GM19372 (cell line): ENCODE measurements at regions not wholly inside any gene's neighbourhood (a gene's known extent, or its start where the extent isn't known, plus 50 kb on each side); places are given as distances from the start of the nearest gene placed in this dataset.

Experiments
- ATAC-seq: cut with Tn5 transposase; IDR thresholded peaks from one replicate; pipeline ENCODE4 v1.9.1; 2021; ENCODE audit warnings: mild to moderate bottlenecking, low read depth, moderate library complexity; ENCODE audit not compliant: unreplicated experiment

DNA sequence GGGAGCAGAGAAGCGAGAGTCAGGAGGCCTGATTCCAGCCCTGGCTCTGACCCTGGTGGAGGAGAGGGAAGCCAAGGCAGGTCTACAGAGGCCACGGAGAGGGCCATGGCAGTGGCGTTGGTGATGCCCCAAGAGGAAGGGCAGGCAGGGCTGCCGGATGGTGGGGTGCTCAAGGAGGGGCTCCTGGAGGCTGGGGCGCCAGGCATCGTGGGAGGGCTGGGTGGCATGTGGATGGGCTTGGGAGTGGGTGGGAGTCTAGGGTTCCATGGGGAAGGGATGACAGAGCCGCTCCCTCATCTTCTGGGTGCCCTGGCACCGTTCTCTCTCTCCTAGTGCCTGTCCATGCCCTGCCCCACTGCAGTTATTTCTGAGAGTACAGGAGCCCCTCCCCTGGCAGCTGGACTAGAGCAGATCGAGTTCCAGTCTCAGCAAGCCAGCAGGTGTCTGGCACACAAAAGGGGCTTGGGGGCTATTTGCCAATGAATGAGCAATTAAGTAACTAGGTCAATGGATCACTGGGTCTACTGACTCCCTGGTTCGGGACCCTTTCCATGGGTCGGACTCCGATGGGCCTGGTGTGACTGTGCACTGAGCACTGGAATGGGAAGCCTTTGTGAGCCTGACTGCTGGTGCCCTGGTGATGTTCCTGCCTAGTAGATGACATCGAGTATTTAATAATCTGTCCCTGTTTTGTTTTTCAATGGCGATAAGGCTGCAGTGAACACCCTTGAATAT lies 570.0 kb downstream of the TBC1D22A start:
- ATAC-seq = no peak

DNA sequence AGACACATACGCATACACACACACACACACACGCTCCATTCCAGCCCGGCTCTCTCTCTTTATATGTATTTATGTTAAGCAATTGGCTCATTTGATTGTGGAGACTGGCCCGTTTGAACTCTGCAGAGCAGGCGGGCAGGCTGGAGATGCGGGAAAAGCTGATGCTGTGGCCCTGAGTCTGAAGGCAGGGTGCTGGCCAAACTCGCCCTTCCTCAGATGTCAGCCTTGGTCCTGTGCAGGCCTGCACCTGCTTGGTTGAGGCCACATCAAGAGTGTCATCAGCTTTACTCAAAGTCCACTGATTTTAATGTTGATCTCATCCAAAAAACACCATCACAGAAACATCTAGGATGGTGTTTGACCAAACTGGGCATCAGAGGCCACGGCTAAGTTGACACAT lies 569.3 kb downstream of the TBC1D22A start:
- ATAC-seq = no peak

DNA sequence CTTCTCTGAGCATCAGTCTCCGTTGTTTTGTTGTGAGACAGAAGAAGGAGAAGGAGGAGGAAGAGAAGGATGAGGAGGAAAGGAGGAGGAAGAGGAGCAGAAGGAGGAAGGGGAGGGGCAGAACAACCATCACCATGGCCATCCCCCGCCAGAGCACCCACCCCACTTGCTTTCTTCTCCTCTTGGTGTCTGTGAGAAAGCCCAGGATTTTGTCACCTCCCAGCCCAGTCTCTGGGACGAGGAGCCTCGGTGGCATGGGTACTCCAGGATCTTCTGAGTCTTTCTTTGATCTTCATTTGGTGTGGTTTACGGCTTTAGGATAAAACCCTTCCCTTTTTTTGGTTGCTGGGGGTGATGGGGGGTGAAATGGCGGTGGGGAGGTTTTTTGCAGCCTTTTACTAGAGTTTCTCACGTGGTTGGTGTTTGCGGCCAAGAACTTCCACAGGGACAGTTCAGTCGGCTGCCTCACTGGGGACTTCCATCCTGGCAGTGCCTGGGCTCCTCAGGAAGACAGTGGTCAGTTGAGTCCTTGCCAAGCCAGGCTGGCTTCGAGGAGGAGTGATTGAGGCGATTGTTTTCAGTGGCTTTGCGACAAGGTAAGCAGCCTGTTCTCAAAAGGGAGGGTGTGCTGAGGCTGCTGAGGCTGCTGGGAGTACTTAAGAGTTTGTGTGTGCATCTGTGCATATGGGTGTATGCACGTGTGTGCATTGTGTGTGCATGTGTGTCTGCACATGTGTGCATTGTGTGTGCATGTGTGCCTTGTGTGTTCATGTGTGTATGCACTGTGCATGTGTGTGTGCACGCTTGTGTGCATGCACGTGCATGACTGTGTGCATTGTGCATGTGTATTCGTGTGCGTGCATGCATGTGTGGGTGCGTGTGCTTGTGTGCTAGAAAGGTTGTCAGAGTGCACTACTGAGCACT lies 567.5 kb downstream of the TBC1D22A start:
- no peak for ATAC-seq

DNA sequence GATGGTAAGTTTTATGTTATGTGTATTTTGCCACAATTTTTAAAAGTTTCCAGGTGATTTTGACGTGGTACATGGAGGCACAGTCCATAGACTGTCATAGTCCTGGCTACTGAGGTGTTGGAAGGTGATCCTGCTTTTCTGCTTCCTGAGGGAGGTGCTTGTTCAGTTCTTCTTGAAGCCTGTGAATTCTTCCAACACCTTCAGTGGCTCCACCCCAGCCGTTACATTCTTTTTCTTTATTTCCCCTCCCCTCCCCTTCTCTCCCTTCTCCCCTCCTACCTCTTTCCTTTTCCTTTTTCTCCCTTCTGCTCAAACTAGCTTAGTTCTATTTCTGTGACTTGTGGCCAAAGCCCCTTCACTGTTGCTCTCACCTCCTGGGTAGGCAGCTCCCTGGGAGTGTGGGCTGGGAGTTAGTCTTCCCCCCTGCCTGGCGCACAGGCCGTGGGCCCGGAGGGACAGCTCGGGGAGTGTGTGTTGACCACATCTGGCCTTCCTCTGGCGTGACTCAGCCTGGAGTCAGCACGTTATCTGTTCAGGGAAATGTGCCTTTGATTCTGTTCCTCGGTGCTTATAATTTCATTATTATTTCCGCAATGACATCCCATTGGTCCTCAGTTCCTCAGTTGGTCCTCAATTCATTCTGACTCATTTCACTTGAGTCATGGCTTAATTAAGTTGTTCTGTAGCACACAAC lies 566.2 kb downstream of the TBC1D22A start:
- no peak for ATAC-seq

DNA sequence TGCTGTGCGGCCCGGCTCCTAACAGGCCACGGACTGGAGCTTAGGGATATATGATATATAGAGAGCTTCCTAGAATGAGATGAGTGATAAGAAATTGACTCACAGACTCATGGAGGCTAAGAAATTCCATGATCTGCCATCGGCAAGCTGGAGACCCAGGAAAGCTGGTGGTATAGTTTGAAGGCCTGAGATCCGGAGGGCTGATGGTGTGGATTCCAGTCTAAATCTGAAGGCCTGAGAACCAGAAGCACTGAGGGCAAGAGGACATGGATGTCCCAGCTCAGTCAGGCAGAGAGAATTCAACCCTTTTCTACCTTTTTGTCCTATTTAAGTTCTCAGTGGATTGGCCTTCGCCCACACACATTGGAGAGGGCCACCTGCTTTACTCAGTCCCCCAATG lies 564.8 kb downstream of the TBC1D22A start:
- no peak for ATAC-seq

DNA sequence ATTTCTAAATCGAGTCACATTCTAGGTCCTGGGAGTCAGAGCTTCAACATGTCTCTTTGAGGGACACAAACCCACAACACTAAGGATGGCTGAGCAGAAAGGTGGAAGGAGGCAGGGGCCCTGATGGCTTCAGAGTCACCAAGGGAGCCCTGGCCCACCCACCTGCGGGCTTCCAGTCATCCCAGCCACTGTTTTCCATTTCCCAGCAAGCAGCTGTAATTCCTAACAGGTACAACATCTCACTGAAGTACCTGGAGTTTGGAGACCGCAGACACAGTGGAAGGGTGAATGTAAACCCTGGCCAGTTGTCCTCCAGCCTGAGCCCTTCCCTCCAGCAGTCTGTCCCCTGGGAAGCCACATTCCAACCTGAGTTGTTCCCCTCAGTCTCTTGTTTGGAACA lies 562.8 kb downstream of the TBC1D22A start:
- no peak for ATAC-seq

DNA sequence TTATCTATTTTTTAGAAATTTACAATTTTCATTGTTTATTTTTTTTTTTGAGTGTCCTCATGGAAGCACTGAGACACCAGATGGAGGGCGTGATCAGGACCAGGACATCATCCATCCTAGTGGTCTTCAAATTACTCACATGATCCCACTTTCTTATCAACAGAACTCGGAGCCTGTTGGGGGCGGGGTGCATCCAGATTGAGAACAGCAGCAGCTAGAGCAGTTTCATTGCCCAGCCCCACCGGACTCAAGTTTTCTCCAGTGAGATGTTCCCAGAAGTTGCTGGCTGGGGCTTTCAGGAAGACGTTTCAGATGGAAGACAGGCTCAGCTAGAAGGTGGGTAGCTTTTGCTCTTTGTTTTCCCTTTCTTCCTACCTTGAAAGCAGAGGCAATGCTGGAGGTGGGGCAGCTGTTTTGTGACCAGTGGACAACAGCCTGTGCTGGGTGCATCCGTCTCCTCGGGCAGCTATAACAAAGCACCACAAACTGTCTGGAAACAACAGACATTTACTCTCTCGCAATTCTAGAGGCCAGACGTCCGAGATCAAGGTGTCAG lies 562.1 kb downstream of the TBC1D22A start:
- no peak for ATAC-seq

DNA sequence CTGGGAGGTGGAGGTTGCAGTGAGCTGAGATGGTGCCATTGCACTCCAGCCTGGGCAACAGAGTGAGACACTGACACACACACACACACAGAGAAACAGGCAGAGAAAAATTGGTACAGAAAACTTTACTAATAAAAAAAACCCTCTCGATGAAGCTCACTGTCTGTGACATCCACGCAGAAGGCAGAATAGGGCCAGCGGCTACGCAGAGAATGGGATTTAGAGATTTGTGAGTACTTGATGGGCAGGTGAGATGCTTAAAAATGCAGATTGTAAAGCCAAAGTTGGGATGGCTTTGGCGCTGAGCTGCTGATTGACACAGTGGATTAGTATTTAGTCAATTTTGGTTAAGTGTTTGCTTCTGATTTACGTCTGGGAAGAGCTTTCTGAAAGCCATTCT lies 561.1 kb downstream of the TBC1D22A start:
- ATAC-seq = no peak

DNA sequence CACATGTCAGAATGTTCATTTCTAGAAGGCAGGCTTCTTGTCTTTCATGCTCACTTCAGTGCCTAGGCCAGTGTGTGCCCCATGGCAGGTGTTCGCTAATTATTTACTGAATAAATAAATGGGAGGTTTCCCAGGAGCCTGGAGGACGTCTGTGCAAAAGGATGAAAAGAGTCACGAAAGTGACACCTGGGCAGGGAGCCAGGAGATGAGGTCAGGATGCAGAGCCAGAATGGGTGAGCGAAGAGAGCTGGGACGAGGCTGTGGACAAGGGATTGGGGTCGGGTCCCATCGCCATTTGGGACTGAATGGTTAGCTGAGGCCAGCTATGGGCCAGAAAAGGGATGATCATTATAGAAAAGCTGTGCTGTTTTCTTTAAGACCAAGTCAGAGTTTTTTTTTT lies 560.4 kb downstream of the TBC1D22A start:
- no peak for ATAC-seq

DNA sequence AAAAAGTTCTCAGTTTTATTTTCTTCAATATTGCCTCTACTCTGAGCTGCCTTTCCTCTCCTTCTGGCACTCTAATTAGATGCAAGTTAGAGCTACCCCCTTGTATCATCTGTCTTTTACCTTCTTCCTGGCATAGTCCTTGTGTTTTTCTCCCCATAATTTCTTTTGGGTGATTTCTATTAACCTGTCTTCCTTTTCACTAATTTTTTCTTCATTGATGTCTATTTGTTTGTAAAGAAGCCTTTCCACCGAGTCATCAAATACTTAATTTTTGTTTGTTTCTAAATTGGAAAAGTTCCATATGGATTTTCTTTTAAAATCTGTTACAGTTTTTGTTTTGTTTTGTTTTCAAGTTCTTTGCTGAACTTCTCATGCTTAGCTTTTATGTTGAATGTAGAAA lies 558.1 kb downstream of the TBC1D22A start:
- ATAC-seq = no peak

DNA sequence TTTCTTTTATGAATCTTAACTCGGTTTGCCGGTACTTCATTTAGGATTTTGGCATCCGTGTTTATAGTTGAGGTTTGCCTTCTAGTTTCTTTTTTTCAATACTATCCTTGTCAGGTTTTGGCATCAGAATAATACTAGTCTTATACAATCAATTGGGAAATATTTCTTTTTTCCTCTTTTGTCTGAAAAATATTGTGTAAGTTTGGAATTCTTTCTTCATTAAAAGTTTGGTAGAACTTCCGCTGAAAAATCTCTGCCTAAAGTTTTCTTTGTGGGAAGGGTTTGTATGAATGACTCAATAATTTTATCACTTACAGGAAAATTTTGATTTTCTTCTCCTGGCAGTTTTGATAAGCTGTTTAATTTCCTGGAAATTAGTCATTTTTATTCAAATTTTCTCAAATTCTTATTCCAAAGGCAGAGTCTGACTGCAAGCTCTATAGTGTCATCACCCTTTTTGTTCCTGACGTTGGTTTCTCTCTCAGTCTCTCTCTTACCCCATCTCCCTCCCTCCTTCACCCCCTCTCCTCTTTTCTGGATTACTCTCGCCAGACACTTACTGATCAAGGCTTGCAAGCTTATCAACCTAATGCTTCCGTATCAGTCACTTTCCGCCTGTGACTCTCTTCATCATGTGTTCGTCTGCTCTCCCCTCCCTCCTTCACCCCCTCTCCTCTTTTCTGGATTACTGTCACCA lies 555.7 kb downstream of the TBC1D22A start:
- ATAC-seq = no peak

DNA sequence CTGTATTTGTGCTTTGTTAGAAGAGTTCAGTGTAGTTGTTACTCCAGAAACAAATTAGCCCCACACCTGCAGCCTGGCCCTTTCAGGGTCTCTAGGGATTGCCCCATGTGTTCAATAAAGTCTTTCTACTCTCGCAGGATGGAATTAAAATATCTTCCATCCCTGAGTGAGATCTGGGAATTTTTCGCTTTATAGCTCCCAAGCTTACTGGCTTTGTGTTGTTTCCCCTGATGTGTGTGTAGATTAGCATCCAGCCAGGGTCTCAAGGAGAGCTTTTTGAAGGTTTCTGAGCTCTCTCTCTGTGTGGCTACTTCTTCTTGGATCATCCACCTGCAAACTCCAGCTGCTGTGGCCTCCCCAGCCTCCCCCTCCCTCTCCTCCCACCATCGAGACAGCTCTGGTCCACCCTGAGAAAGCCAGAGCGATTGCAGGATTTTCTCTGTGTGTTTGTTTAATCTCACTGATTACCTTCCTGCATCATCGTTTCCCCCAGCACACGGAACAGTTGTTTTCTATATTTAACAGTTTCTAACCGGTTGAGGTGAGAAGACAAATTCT lies 553.5 kb downstream of the TBC1D22A start:
- ATAC-seq = no peak

DNA sequence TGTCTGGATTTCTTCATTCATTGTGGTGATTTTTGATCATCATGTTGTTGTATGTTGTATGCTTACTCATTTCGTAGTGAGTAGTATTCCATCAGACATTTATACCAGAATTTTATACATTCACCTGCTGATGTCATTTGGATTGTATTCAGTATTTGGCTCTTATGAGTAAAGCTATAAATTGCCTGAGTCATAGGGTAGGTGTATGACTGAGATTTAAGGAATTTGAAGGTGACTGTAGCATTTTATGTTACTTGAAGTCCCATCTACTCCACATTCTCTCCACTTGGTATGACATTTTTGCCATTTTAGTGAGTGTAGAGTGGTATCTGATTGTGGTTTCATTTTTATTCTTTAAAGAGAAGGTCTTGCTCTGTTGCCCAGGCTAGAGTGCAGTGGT lies 548.2 kb downstream of the TBC1D22A start:
- ATAC-seq = no peak

DNA sequence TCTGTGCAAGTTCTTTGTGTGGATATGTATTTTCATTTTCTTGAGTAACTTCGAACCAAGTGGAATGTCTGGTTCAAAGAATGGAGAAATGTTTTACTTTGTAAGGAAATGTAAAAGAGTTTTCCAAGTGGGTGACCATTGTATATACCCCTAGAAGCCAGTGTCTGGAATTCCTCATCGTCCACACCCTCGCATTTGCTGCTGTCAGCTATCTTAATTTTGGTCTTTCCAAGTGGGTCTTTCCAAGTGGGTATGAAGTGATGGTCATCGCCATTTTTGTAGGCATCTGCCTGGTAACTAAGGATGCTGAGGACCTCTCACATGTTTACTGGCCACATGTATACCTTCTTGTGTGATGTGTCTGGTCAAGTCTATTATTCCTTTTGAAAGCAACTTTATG lies 547.5 kb downstream of the TBC1D22A start:
- no peak for ATAC-seq

DNA sequence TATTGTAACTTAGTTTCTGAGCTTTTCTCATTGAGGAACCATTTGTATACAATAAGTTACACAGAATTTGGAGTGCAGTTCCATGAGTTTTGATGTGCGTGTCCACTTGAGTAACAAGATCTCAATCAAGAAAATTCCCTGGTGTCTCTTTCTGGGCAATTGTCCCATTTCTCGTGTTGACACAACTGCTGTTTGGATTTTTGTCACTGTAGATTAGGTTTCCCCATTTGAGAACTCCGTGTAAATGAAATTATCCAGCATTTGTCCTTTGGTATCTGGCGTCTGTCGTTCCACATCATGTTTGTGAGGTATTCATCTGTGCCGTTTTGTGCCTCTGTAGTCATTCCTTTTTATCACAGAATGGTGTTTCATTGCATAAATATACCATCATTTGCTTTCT lies 547.0 kb downstream of the TBC1D22A start:
- no peak for ATAC-seq

DNA sequence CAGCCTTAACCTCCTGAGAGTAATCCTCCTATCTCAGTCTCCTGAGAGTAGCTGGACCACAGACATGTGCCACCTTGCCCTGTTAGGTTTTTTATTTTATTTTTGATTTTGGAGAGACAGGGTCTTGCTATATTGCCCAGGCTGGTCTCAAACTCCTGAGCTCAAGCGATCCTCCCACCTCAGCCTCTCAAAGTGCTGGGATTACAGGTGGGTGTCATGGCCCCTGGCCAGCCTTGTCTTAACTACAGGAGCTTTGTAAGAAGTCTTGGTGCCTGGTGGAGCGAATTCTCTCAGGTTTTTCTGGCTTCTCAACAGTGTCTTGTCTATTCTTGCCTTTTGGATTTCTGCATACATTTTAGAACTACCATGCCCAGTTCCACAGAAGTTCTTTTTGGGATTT lies 546.4 kb downstream of the TBC1D22A start:
- no peak for ATAC-seq

DNA sequence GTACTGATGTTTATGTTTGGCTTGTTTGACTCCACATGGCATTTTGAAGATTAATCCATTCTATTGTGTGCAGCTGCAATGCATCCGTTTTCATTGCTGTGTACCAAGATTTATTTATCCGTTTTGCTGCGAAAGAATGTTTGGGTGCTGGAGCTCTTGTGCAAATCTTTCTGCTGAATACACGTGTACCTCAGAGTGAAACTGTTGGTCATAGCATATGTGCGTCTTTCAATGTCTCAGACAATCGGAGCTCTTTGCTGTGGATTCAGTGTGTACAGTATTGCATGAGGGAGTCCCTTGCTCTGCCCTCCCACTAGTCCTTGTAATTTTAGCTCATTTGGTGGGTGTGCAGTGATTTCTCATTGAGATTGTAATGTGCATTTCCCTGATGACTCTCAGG lies 545.4 kb downstream of the TBC1D22A start:
- no peak for ATAC-seq

DNA sequence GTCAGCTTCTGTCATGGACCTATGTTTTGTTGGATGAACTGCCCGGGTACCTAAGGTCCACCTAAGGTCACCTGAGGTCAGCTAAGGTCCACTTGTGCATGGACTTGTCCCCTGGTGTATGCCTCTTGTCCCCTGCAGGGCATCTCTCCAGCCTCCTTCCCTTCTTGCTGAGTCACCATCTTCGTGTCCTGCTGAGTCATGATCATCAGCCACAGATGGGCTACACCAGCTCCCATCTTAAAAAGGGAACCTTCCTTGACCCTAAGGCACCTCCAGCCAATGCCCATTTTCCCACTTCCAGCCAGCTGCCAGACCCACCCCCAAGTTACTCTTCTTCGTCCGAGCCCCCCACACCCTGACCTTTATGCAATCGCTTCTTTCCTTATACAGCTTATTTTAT lies 544.9 kb downstream of the TBC1D22A start:
- no peak for ATAC-seq

DNA sequence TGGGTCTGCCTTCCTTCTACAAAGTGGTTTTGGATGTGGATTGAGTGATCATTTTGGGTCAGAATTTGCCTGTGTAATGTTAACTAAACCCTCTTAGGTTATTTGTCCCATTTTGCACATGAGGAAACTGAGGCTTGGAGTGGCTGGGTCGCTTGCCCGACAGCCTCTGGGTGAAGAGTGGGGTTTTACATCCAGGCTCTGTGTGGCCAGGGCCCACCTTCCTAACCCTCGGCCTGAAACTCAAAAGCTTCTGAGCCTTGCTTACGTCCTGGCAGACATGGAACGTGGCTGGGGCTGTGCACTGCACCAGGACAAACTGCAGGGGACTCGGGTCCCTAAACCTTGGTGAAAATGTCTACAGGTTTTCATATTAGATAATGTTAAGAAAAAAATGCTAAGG lies 542.4 kb downstream of the TBC1D22A start:
- ATAC-seq = no peak

DNA sequence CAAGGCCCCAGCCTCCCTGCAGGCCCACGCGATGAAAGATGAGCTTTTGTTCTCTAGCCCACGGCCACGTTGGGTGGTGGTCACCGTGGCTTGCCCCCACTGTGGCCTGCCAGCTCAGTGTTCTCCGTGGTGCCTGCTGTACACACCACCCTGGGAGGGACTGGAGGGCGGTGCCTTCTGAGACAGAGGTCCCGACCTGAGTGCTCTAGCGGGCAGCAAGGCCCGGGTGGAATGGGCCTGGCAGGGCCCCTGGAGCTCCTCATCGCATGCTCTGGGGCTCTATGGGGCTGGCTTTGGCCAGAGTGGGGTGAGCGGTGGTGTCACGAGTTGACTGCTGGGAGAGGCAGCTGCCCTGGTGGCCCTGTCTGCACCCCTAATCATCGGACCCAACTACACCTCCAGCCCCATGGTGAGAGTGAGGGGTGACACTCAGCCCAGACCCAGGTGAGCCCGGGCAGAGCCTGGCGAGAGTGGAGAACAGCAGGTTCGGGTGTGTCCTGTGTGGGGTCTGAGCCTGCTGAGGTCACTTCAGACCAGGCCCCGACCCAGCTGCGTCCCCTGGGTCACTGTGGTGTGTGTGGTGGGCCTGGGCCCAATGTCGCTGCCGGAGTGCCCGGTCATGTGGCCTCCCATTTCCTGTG lies 541.9 kb downstream of the TBC1D22A start:
- ATAC-seq = no peak
